ENCODE measurements at regions not wholly inside any gene's neighbourhood (a gene's known extent, or its start where the extent isn't known, plus 50 kb on each side); places are given as distances from the start of the nearest gene placed in this dataset.

DNA sequence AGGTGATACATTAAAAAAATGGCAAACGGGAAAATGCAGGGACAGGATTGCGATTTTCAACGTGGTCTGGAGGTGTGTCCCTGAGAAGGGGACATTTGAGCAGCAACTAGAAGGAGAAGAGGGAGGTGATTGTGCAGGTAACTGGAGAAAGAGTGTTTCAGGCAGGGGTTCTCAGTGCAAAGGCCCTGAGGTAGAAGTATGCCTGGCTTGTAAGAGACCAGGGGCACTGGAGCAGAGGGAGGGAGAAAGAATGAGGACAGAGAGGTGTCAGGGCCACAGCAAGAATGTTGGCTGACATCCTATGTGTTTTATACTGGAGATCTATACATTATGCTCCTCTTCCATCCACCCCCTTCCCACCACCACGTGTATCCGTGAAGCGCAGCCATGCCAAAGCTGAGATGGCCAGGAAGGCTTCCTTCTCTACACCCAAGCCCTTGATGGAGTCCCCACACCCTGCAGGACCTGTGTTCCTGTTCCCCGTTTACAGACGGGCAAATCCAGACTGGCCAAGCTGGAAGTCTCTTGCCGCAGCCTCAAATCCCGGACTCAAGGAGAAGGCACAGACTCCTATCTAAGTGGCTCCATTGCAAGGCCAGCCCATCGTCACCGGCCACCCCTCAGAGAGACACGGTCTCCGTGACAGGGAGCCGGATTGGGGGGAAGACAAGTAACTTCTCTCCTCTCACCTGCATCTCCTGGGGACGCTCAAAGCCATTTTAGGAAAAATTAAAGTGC lies 416.1 kb downstream of the MN1 start:
- no peak overlapping the region for H3K4me3 ChIP-seq (ENCODE audit: low read depth, low read length)
- DNase-seq (ENCODE audit: low read depth), result no peak
- peaks cover 9% of the 10 kb centered on the region for H3K27me3 ChIP-seq (ENCODE audit: control insufficient read depth, insufficient read depth, low read length)
- H3K36me3 ChIP-seq (ENCODE audit: control insufficient read depth, insufficient read depth, low read length), result no peaks in the 10 kb centered on the region
- TF ChIP-seq, protein P1, sequence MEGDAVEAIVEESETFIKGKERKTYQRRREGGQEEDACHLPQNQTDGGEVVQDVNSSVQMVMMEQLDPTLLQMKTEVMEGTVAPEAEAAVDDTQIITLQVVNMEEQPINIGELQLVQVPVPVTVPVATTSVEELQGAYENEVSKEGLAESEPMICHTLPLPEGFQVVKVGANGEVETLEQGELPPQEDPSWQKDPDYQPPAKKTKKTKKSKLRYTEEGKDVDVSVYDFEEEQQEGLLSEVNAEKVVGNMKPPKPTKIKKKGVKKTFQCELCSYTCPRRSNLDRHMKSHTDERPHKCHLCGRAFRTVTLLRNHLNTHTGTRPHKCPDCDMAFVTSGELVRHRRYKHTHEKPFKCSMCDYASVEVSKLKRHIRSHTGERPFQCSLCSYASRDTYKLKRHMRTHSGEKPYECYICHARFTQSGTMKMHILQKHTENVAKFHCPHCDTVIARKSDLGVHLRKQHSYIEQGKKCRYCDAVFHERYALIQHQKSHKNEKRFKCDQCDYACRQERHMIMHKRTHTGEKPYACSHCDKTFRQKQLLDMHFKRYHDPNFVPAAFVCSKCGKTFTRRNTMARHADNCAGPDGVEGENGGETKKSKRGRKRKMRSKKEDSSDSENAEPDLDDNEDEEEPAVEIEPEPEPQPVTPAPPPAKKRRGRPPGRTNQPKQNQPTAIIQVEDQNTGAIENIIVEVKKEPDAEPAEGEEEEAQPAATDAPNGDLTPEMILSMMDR (IDR thresholded peaks at IDR 0.05; ENCODE audit: insufficient read depth, low read length, poor library complexity, severe bottlenecking), result no peak

DNA sequence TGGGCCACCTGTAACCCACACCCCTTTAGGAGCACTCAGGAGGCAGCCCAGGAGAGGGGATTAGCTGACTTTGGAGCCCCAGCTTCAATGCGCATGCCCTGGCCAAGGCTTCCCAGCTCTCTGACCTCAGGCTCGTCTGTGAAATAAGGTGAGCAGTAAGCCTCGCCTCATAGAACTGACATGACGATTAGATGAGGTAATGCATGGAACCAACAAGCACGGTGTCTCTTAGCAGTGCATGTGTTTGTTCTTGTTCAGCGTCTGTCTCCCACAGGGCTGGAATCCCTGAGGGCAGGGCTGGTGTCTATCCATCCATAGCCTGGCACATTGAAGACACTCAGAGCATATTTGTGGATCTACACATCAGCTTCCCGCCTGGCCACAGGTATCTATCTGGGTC lies 415.4 kb downstream of the MN1 start:
- peak; percentile 84 for DNase-seq (ENCODE audit: low read depth)
- Histone ChIP-seq H3K36me3 (ENCODE audit: control insufficient read depth, insufficient read depth, low read length) (no peaks in the 10 kb centered on the region), H3K27me3 (ENCODE audit: control insufficient read depth, insufficient read depth, low read length) (peaks cover 10% of the 10 kb centered on the region), H3K4me3 (ENCODE audit: low read depth, low read length) (no peak overlapping the region)
- TF ChIP-seq, protein P1 (IDR thresholded peaks at IDR 0.05; ENCODE audit: insufficient read depth, low read length, poor library complexity, severe bottlenecking), result no peak

DNA sequence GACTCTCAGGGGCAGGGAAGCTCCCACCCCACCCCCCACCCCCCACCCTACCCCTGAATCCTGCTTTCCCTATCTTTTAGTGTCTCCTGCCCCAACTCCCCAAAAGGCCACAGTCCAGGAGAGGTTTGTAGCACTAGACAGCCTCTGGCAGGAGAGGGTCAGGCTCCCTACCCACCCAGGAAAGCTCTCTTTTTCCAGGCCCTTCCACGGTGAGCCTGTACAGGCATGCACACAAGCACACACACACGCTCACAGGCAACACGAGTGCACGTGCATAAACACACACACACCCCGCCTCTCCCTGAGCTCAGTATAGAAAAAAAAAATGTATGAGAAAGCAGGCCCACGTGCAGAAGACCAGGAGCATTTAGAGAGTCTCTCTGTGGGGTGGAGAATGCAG lies 414.0 kb downstream of the MN1 start:
- DNase-seq (ENCODE audit: low read depth), result no peak
- no peaks in the 10 kb centered on the region for H3K36me3 ChIP-seq (ENCODE audit: control insufficient read depth, insufficient read depth, low read length)
- H3K4me3 ChIP-seq (ENCODE audit: low read depth, low read length), result no peak overlapping the region
- peaks cover 8% of the 10 kb centered on the region for H3K27me3 ChIP-seq (ENCODE audit: control insufficient read depth, insufficient read depth, low read length)
- TF ChIP-seq, protein P1 (IDR thresholded peaks at IDR 0.05; ENCODE audit: insufficient read depth, low read length, poor library complexity, severe bottlenecking), result no peak

DNA sequence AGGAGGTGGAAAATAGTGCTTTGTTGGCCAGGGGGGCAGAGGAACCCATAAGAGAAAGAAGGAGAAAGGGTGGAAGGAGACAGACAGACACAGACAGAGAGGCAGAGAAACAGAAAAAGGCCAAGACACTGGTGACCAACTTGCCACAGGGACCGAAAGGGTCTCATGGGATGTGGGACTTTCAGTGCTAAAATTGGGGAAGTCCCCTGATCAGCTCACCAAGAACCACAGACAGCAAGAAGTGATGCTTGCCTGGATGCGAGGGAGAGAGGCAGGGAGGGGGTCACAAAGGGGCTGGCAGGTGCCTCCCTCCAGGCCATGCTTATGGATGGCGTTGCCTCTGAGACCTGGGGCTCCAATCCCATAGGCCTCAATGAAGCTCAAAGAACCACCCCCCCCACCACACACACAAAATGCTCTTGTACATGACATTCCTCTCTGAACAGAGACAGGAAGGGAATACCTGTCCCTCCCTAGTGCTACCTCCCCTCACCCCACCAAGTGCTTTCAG lies 413.4 kb downstream of the MN1 start:
- TF ChIP-seq, protein P1 (IDR thresholded peaks at IDR 0.05; ENCODE audit: insufficient read depth, low read length, poor library complexity, severe bottlenecking), result no peak
- DNase-seq (ENCODE audit: low read depth), result no peak
- peaks cover 10% of the 10 kb centered on the region for H3K27me3 ChIP-seq (ENCODE audit: control insufficient read depth, insufficient read depth, low read length)
- H3K36me3 ChIP-seq (ENCODE audit: control insufficient read depth, insufficient read depth, low read length), result no peaks in the 10 kb centered on the region
- H3K4me3 ChIP-seq (ENCODE audit: low read depth, low read length), result no peak overlapping the region

DNA sequence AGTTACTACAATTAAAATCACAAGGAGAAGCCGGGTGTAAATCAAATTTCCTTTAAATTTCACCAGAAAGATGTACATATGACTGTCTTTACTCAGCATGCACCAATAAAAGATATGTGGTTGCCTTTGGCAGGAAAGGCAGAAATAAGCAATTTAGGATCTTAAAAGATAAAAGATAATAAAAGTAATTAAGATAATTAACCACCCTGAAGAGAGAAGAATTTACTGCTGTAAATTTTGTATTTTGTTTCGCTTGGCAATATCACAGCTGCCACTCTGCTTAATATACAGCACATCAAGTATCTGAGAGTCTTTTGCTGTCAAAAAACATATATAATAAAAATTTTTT lies 411.9 kb downstream of the MN1 start:
- no peak for DNase-seq (ENCODE audit: low read depth)
- Histone ChIP-seq H3K4me3 (ENCODE audit: low read depth, low read length) (no peak overlapping the region), H3K36me3 (ENCODE audit: control insufficient read depth, insufficient read depth, low read length) (no peaks in the 10 kb centered on the region), H3K27me3 (ENCODE audit: control insufficient read depth, insufficient read depth, low read length) (peaks cover 10% of the 10 kb centered on the region)
- TF ChIP-seq, protein P1 (IDR thresholded peaks at IDR 0.05; ENCODE audit: insufficient read depth, low read length, poor library complexity, severe bottlenecking), result no peak

Measured in kidney epithelial cell (primary cell).